HCT116 (cell line): ENCODE measurements at regions not wholly inside any gene's neighbourhood (a gene's known extent, or its start where the extent isn't known, plus 50 kb on each side); places are given as distances from the start of the nearest gene placed in this dataset.

Source experiments
- ATAC-seq: fragments of 200-7000 bp; cut with Tn5 transposase; 2 replicates; pipeline ENCODE4 v1.9.1; 2020; ENCODE audit warnings: mild to moderate bottlenecking, moderate library complexity
- BruUV-seq: library from RNA; stranded (reverse); fragments of 400-500 nt; replicated peaks from 2 replicates; lab custom pipeline; 2021; lab: Mats Ljungman, UMichigan
- CTCF ChIA-PET: fragments of 300-600 bp; sonication (Branson Sonifier 250); formaldehyde crosslinking; loops from one replicate; lab custom pipeline; 2021; ENCODE audit warnings: antibody characterized with exemption; lab: Charles Lee
- POLR2A ChIA-PET: fragments of 300-600, 350-600 bp; sonication (Branson Sonifier 250); formaldehyde crosslinking; loops from one replicate; lab custom pipeline; 2021; ENCODE audit warnings: antibody characterized with exemption; lab: Charles Lee
- RAD21 ChIA-PET, 2 experiments: fragments of 300-600 bp; sonication (Branson Sonifier 250); formaldehyde crosslinking; loops; one replicate each; lab custom pipeline; 2023; ENCODE audit warnings: low total read pairs in 2 of 2; ENCODE audit not compliant: uncharacterized antibody in 2 of 2, unreplicated experiment in 2 of 2, low non-redundant PET in 1 of 2; lab: Charles Lee
- DNase-seq: peaks from one replicate; pipeline ENCODE4 v3.0.0-alpha.2; 2010; ENCODE audit warnings: low read depth, low spot score
- H2AFZ ChIP-seq: fragments of 200-600 bp; shearing (Covaris generic), sonication (generic); 2 replicates; pipeline ENCODE4 v1.6.1; 2017; ENCODE audit warnings: low read depth, mixed run types, mixed read lengths, antibody characterized with exemption, low read length; ENCODE audit not compliant: poor library complexity, severe bottlenecking
- H3K27ac ChIP-seq: 2 replicates; pipeline ENCODE4 v1.5.1; 2012; ENCODE audit warnings: low read depth, low read length
- H3K27me3 ChIP-seq: fragments of 200-600 bp; sonication (generic); 2 replicates; pipeline ENCODE4 v1.6.1; 2016; ENCODE audit warnings: mixed run types, low read length, mixed read lengths; ENCODE audit not compliant: insufficient read depth
- H3K36me3 ChIP-seq, 2 experiments: fragments of 200-500 bp in 1 of 2; fragments of 200-600 bp in 1 of 2; sonication (Bioruptor generic) in 1 of 2; sonication (generic) in 1 of 2; 2 replicates each; pipeline versions ENCODE4 v1.5.1 to v1.6.1; 2014 to 2016; ENCODE audit warnings: low read length in 2 of 2, inconsistent platforms in 1 of 2, mixed read lengths in 1 of 2, mixed run types in 1 of 2; ENCODE audit not compliant: insufficient read depth in 2 of 2, control insufficient read depth in 1 of 2
- H3K4me1 ChIP-seq, 2 experiments: fragments of 200-600 bp in 1 of 2; sonication (generic) in 1 of 2; 2 replicates each; pipeline versions ENCODE4 v1.5.1 to v1.6.1; 2012 to 2017; ENCODE audit warnings: low read length in 2 of 2, inconsistent platforms in 1 of 2, mild to moderate bottlenecking in 1 of 2, mixed read lengths in 1 of 2, mixed run types in 1 of 2, moderate library complexity in 1 of 2; ENCODE audit not compliant: insufficient read depth in 2 of 2, control insufficient read depth in 1 of 2
- H3K4me2 ChIP-seq: fragments of 200-600 bp; sonication (generic); 2 replicates; pipeline ENCODE4 v1.6.1; 2017; ENCODE audit warnings: mixed run types, low read length, mixed read lengths
- H3K4me3 ChIP-seq, 2 experiments: fragments of 200-600 bp in 1 of 2; sonication (generic) in 1 of 2; replicated peaks in 1 of 2; 2 replicates each; pipeline ENCODE4 v1.5.1; 2011 to 2016; ENCODE audit warnings: low read length in 2 of 2, control low read depth in 1 of 2, low read depth in 1 of 2, mild to moderate bottlenecking in 1 of 2, mixed read lengths in 1 of 2, mixed run types in 1 of 2
- H3K79me2 ChIP-seq: fragments of 200-600 bp; sonication (generic); 2 replicates; pipeline ENCODE4 v1.6.1; 2017; ENCODE audit warnings: mild to moderate bottlenecking, mixed run types, low read length, moderate library complexity, mixed read lengths; ENCODE audit not compliant: insufficient read depth
- H3K9ac ChIP-seq: fragments of 200-600 bp; sonication (generic); 2 replicates; pipeline ENCODE4 v1.6.1; 2016; ENCODE audit warnings: low read length, mixed read lengths
- H3K9me2 ChIP-seq: fragments of 200-600 bp; sonication (generic), shearing (Covaris generic); 2 replicates; pipeline ENCODE4 v1.6.1; 2017; ENCODE audit warnings: mixed run types, mild to moderate bottlenecking, moderate library complexity; ENCODE audit not compliant: insufficient read depth
- H3K9me3 ChIP-seq, 2 experiments: fragments of 200-500 bp in 1 of 2; fragments of 200-600 bp in 1 of 2; sonication (Bioruptor generic) in 1 of 2; sonication (generic) in 1 of 2; 2 replicates each; pipeline ENCODE4 v1.6.1; 2014 to 2017; ENCODE audit warnings: low read length in 2 of 2, mixed read lengths in 2 of 2, inconsistent platforms in 1 of 2, low read depth in 1 of 2, mild to moderate bottlenecking in 1 of 2, mixed run types in 1 of 2, moderate library complexity in 1 of 2; ENCODE audit not compliant: control insufficient read depth in 1 of 2, insufficient read depth in 1 of 2
- H4K20me1 ChIP-seq: fragments of 200-600 bp; sonication (generic), shearing (Covaris generic); 2 replicates; pipeline ENCODE4 v1.6.1; 2017; ENCODE audit warnings: mixed run types, mild to moderate bottlenecking, moderate library complexity; ENCODE audit not compliant: insufficient read depth
- ATF3 ChIP-seq: IDR thresholded peaks from 2 replicates; pipeline ENCODE4 v1.6.1; 2012
- CBX3 ChIP-seq: IDR thresholded peaks from 2 replicates; pipeline ENCODE4 v1.6.1; 2012; ENCODE audit warnings: low read depth
- CEBPB ChIP-seq: IDR thresholded peaks from 2 replicates; pipeline ENCODE4 v1.6.1; 2012; ENCODE audit warnings: low read depth
- EGR1 ChIP-seq: IDR thresholded peaks from 2 replicates; pipeline ENCODE4 v1.6.1; 2012; ENCODE audit warnings: low read depth
- EZH2phosphoT487 ChIP-seq: fragments of 200-600 bp; IDR thresholded peaks from 2 replicates; pipeline ENCODE4 v1.6.1; 2018; ENCODE audit warnings: antibody characterized with exemption, borderline replicate concordance
- JUND ChIP-seq: IDR thresholded peaks from 2 replicates; pipeline ENCODE4 v1.6.1; 2012
- POLR2A ChIP-seq: IDR thresholded peaks from 2 replicates; pipeline ENCODE4 v1.7.0; 2011; ENCODE audit warnings: borderline replicate concordance; ENCODE audit not compliant: insufficient read depth, insufficient read length; ENCODE audit errors: extremely low read depth
- SIN3A ChIP-seq: IDR thresholded peaks from 2 replicates; pipeline ENCODE4 v1.6.1; 2012; ENCODE audit warnings: low read depth
- SRF ChIP-seq: IDR thresholded peaks from 2 replicates; pipeline ENCODE4 v1.6.1; 2012; ENCODE audit warnings: low read depth
- TCF7L2 ChIP-seq: IDR thresholded peaks from 2 replicates; pipeline ENCODE4 v1.7.0; 2011; ENCODE audit warnings: borderline replicate concordance, inconsistent platforms; ENCODE audit not compliant: insufficient read depth, insufficient read length; ENCODE audit errors: extremely low read depth
- YY1 ChIP-seq: IDR thresholded peaks from 2 replicates; pipeline ENCODE4 v1.6.1; 2011; ENCODE audit warnings: low read length, low read depth, moderate library complexity, mild to moderate bottlenecking; ENCODE audit not compliant: insufficient replicate concordance; ENCODE audit errors: extremely low read depth
- ZBTB33 ChIP-seq: IDR thresholded peaks from 2 replicates; pipeline ENCODE4 v1.6.1; 2011; ENCODE audit warnings: mild to moderate bottlenecking, low read length, moderate library complexity; ENCODE audit not compliant: insufficient replicate concordance; ENCODE audit errors: extremely low read depth
- intact Hi-C: fragments of 100-400 bp; cut with micrococcal nuclease; formaldehyde crosslinking; loops from 2 replicates; pipeline ENCODE4 v1.10.0; 2022
- TF ChIP-seq, protein P1 (sequence below): IDR thresholded peaks from 2 replicates; pipeline ENCODE4 v1.6.1; 2012

- ATAC-seq (no peak), DNase-seq (no peak)
- Histone ChIP-seq H3K4me3 (no peak overlapping the region), H3K79me2 (no peaks in the 10 kb centered on the region), H3K36me3 (no peaks in the 10 kb centered on the region), H3K27ac (no peak overlapping the region), H2AFZ (no peak overlapping the region), H3K9ac (no peak overlapping the region), H3K9me2 (no peaks in the 10 kb centered on the region), H3K9me3 (no peaks in the 10 kb centered on the region), H3K27me3 (peaks cover 30% of the 10 kb centered on the region; the same call in 1 of the 2 replicates), H4K20me1 (no peaks in the 10 kb centered on the region), H3K4me1 (no peaks in the 10 kb centered on the region), H3K4me2 (no peak overlapping the region)
- BruUV-seq = no TSS peak
- POLR2A ChIA-PET = no interaction called here
- RAD21 ChIA-PET = no interaction called here
- intact Hi-C loops = loop anchor here (10.0 kb wide), 1 partner anchor 64 kb away; no protein-coding TSS in a partner anchor
- TF ChIP-seq YY1 = no peak
- no peak for TF ChIP-seq TCF7L2
- no peak for TF ChIP-seq SRF
- no peak for TF ChIP-seq JUND
- no peak for TF ChIP-seq CBX3
- TF ChIP-seq, protein P1, sequence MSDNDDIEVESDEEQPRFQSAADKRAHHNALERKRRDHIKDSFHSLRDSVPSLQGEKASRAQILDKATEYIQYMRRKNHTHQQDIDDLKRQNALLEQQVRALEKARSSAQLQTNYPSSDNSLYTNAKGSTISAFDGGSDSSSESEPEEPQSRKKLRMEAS = no peak
- no peak for TF ChIP-seq ATF3
- TF ChIP-seq, all 23 proteins: peak for 0
- CTCF ChIA-PET = no interaction called here
These were observed 50.8 kb upstream of the NSMCE3 start for GRCh38 chr15:29320420-29320819.

DNA sequence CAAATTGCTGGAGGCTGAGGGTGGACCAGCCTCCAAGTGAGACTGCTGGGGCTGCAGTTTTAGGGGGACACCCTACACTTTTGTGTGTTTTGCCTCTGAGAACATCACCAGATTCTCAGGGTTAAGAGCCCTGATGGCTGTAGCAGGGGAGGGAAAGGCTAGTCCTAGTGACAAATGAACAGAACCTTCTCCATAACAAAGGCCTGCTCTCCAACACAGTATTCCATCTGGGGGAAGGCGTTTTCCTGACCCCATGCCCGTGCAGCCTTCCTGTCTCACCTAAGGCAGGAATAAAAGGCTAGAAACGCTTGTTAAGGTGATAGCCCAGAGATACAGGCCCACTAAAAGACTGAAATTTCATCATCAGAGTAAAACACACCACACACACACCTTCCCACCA is 50.2 kb upstream of the NSMCE3 start:
- Histone ChIP-seq H3K27me3 (peaks cover 31% of the 10 kb centered on the region; the same call in 1 of the 2 replicates), H3K9ac (no peak overlapping the region), H3K9me2 (no peaks in the 10 kb centered on the region), H4K20me1 (no peaks in the 10 kb centered on the region), H3K4me3 (no peak overlapping the region), H2AFZ (no peak overlapping the region), H3K4me1 (no peaks in the 10 kb centered on the region), H3K79me2 (no peaks in the 10 kb centered on the region), H3K36me3 (no peaks in the 10 kb centered on the region), H3K9me3 (no peaks in the 10 kb centered on the region), H3K4me2 (no peak overlapping the region), H3K27ac (no peak overlapping the region)
- CTCF ChIA-PET = no interaction called here
- RAD21 ChIA-PET = no interaction called here
- POLR2A ChIA-PET = no interaction called here
- DNase-seq (no peak), ATAC-seq (no peak)
- TF ChIP-seq JUND = no peak
- no peak for TF ChIP-seq EZH2phosphoT487
- TF ChIP-seq EGR1 = no peak
- TF ChIP-seq ATF3 = no peak
- TF ChIP-seq CEBPB = no peak
- no peak for TF ChIP-seq ZBTB33
- no peak for TF ChIP-seq TCF7L2
- TF ChIP-seq YY1 = no peak
- TF ChIP-seq SIN3A = no peak
- no peak for TF ChIP-seq POLR2A
- TF ChIP-seq SRF = no peak
- no TSS peak for BruUV-seq
- intact Hi-C loops = loop anchor here (10.0 kb wide), 1 partner anchor 65 kb away; no protein-coding TSS in a partner anchor
